LNCaP clone FGC (cell line): ENCODE measurements at regions not wholly inside any gene's neighbourhood (a gene's known extent, or its start where the extent isn't known, plus 50 kb on each side); places are given as distances from the start of the nearest gene placed in this dataset.

Source experiments
- DNase-seq: peaks from one replicate; pipeline ENCODE4 v3.0.0-alpha.2; 2011; ENCODE audit warnings: low read depth
- H3K4me3 ChIP-seq: 2 replicates; pipeline ENCODE4 v1.5.1; 2011; ENCODE audit warnings: mild to moderate bottlenecking, low read depth, low read length, control low read depth
- TF ChIP-seq, protein P1 (sequence below): IDR thresholded peaks from 2 replicates; pipeline ENCODE4 v1.5.1; 2012; ENCODE audit warnings: mild to moderate bottlenecking; ENCODE audit not compliant: control insufficient read depth, insufficient read depth; ENCODE audit errors: extremely low read depth

DNA sequence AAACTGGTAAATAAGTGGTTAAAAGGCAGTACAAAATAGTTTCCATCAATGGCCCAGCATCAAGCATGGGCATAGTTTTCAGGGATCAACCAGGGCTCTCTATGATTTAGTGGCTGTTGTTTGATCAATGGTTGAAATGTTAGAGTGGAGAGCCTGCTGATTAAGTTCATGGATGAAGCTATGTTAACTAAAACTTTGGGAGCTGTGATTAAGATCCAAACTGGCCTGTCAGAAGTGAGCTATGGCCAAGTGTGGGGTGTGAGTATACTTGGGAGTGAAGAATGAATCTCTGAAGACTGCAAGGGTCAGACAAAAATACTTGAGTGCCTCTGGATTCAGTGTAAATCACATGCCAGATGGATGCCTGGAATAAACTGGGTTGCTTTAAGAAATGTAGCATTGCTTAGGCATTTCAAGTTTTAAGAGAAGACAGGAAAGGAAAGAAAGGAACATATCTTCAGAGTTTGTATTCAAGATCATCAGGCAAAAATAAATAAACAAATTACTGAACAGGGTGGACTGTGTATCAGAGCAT lies 422.2 kb upstream of the ADAMTS9 start:
- DNase-seq = no peak
- H3K4me3 ChIP-seq = no peak overlapping the region
- TF ChIP-seq, protein P1, sequence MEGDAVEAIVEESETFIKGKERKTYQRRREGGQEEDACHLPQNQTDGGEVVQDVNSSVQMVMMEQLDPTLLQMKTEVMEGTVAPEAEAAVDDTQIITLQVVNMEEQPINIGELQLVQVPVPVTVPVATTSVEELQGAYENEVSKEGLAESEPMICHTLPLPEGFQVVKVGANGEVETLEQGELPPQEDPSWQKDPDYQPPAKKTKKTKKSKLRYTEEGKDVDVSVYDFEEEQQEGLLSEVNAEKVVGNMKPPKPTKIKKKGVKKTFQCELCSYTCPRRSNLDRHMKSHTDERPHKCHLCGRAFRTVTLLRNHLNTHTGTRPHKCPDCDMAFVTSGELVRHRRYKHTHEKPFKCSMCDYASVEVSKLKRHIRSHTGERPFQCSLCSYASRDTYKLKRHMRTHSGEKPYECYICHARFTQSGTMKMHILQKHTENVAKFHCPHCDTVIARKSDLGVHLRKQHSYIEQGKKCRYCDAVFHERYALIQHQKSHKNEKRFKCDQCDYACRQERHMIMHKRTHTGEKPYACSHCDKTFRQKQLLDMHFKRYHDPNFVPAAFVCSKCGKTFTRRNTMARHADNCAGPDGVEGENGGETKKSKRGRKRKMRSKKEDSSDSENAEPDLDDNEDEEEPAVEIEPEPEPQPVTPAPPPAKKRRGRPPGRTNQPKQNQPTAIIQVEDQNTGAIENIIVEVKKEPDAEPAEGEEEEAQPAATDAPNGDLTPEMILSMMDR = no peak

GRCh38 chr3:65107174-65107573 lies 419.4 kb upstream of the ADAMTS9 start:
- no peak for DNase-seq
- TF ChIP-seq, protein P1 = no peak
- H3K4me3 ChIP-seq = no peak overlapping the region

DNA sequence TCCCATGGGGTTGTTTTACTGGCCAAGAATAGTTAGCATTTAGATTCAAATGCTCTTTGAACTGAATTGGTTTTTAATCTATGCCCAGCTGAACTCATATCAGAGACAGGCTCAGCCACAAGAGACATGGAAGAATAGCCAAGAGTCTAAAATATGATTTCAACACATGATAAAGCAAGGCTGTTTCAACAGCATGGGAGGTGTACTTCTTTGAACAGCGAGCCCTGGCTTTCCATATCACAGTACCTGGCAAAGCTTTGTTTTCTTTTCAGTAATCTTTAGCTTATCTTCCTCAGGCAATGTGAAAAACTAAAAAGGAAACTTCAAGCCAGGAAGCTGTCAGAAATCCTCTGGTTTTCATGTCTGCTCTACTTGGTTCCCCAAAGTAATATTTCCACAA lies 413.6 kb upstream of the ADAMTS9 start:
- no peak for DNase-seq
- H3K4me3 ChIP-seq = no peak overlapping the region
- TF ChIP-seq, protein P1 = no peak

DNA sequence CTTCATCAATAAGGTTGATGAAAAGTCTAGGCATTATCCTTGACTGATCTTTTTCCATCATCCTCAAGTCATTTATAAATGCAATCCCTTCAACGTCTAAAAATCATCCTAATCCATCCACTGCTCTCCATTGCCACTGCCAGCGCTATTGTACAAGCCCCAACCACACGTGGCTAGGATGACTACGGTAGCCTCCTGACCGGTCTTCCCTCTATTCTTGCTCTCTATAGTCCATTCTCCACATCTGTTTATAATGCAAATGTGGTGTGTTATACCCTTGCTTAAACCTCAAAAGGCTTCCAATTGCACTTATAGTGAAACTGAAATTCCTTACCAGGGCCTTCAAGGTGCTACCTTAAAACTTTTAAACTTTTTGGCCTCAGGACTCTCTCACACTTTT lies 410.6 kb upstream of the ADAMTS9 start:
- no peak overlapping the region for H3K4me3 ChIP-seq
- TF ChIP-seq, protein P1 = no peak
- no peak for DNase-seq

DNA sequence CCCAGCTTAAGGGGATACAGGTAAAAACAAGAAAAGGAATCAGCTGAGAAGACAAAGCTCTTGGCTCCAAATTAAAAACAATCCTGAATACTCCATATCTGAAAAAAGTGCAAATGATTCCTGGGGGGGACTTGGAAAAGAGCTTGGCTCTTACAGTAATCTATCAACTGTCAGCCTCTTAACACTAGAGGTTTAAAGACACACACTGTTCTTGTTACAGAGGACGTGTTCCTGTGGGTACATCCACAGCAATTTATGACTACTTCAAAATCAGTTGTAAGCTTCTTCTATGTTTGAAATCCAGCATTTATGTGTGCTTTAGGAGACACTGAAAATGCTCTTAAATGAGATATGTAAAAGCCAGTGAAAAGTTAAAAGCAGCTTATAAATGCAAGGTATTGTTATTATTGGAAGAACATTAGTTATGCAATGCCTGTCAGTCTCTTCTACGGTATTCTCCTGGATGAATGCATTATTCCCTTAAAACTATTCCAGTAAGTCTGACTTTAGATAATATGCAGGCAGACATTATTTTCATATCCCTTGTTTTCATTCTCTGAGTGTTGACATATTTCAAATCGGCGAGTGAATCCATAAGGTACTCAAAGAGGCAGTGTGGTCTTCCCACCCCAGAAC lies 408.4 kb upstream of the ADAMTS9 start:
- TF ChIP-seq, protein P1 = no peak
- no peak overlapping the region for H3K4me3 ChIP-seq
- DNase-seq = no peak

GRCh38 chr3:65094723-65095122 lies 406.9 kb upstream of the ADAMTS9 start:
- TF ChIP-seq, protein P1 = no peak

DNA sequence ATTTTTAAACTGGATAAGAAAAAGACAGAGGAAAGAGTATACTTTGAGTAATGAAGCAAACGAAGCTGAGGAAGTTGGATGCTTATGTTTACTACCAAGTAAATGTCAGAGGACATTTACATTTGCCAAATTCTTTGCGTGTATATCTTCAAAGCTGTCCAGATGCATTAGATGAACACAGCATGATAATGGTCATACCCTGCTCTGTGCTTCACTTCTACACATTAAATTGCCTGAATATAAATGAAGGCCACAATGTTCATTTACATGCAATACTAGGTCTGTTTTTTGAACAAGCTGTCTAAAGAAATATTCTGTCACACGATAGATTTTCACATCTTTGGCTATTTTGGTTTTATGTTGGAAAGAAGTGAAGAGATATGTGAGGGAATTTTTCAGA lies 405.8 kb upstream of the ADAMTS9 start:
- no peak for DNase-seq
- TF ChIP-seq, protein P1 = no peak
- H3K4me3 ChIP-seq = no peak overlapping the region

More at GRCh38 chr3:65094723-65095122, 406.9 kb upstream of the ADAMTS9 start:
- DNase-seq = no peak
- H3K4me3 ChIP-seq = no peak overlapping the region
